GM13976 (cell line): ENCODE measurements at regions not wholly inside any gene's neighbourhood (a gene's known extent, or its start where the extent isn't known, plus 50 kb on each side); places are given as distances from the start of the nearest gene placed in this dataset.

Experiments
- DNase-seq: peaks from one replicate; pipeline ENCODE4 v3.0.0; 2012; ENCODE audit warnings: low spot score
- in situ Hi-C: fragments of 300-500 bp; cut with MboI; formaldehyde crosslinking; loops from one replicate; pipeline ENCODE4 v1.12.0; 2022; ENCODE audit warnings: low sequenced_read_pairs, mixed read lengths, inconsistent platforms; ENCODE audit not compliant: unreplicated experiment
- TF ChIP-seq, protein P1 (sequence below): IDR thresholded peaks from 2 replicates; pipeline ENCODE4 v1.5.1; 2012; ENCODE audit warnings: borderline replicate concordance, mild to moderate bottlenecking; ENCODE audit not compliant: insufficient read depth; ENCODE audit errors: extremely low read depth, missing control alignments, control extremely low read depth

DNA sequence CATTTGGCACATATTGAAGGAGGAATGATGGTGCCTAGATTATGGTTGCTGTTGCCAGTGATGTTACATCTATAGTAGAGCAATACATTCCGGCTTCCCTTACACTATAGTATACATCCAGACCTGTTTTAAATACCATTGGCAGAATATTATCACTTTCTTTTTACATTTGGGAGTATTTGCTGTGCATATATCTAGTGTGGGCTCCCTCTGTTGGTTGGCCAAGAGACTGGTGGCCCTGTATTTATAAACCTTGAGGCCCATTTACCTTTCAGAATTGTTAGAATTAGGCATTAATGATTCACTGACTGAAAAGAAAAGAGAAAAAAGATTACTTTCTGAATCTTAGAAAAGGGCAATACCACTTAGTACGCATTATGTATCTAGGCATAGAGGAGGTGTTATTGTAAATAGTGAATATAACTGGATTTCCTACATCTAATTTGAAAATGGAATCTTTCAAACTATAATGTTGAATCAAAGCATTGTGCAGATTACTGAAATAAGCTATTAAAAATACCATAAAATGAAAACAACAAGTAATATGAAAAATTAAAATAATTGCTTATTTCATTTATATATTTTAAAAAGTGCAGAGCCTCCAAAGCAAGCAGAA is 628.8 kb upstream of the MAN1A1 start:
- TF ChIP-seq, protein P1, sequence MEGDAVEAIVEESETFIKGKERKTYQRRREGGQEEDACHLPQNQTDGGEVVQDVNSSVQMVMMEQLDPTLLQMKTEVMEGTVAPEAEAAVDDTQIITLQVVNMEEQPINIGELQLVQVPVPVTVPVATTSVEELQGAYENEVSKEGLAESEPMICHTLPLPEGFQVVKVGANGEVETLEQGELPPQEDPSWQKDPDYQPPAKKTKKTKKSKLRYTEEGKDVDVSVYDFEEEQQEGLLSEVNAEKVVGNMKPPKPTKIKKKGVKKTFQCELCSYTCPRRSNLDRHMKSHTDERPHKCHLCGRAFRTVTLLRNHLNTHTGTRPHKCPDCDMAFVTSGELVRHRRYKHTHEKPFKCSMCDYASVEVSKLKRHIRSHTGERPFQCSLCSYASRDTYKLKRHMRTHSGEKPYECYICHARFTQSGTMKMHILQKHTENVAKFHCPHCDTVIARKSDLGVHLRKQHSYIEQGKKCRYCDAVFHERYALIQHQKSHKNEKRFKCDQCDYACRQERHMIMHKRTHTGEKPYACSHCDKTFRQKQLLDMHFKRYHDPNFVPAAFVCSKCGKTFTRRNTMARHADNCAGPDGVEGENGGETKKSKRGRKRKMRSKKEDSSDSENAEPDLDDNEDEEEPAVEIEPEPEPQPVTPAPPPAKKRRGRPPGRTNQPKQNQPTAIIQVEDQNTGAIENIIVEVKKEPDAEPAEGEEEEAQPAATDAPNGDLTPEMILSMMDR, result peak; percentile 33
- peak; percentile 13 for DNase-seq
- in situ Hi-C loops, result loop anchor here (25.0 kb wide), 1 partner anchor 841 kb away; no protein-coding TSS in a partner anchor

DNA sequence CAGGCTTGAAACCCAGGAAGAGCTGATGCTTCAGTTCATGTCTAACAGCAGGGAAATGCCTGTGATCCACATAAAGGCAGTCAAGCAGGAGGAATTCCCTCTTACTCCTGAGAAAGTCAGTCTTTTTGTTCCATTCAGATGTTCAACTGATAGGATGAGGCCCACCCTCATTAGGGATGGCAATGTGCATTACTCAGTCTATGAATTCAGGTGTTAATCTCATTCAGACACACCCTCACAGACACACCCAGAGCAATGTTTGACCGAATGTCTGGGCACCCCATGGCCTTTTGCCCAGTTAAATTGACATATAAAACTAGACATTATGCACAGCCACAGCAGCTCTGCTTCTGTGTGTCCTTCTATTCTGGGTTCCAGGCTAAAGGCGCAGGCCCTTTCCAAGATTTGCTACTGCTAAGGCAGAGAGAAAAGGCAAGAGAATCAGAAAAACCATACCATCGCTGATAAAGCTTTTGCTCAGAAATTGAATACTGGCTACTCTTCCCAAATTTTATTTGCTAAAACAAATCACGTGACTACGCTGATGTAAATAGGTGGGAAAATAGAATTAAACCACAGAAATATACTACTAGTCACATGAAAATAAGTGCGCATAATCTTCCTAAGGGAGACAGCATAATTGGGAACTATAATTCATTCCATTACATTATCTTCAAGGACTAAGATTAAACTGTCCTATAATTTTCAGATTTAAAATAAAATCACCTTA is 625.0 kb upstream of the MAN1A1 start:
- TF ChIP-seq, protein P1, result no peak
- no peak for DNase-seq
- in situ Hi-C loops, result loop anchor here (25.0 kb wide), 1 partner anchor 837 kb away; no protein-coding TSS in a partner anchor

DNA sequence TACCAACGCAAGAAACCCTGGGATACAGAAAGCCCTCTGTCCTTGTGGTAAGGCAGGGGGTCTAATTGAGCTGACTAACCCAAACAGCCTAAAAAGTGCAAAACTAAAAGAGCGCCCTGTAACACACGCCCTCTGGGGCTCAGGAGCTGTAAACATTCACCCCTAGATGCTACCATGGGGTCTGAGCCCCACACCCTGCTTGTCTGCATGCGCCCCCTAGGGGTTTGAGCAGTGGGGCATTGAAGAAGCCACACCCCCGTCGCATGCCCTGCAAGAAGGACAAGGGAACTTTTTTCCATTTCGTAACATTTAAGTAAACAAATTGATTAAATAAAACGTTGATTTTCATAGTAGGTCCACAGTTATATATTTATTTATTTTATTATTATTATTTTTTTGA is 616.9 kb upstream of the MAN1A1 start:
- in situ Hi-C loops, result no loop called here
- DNase-seq, result peak; percentile 12
- TF ChIP-seq, protein P1, result peak; percentile 48

DNA sequence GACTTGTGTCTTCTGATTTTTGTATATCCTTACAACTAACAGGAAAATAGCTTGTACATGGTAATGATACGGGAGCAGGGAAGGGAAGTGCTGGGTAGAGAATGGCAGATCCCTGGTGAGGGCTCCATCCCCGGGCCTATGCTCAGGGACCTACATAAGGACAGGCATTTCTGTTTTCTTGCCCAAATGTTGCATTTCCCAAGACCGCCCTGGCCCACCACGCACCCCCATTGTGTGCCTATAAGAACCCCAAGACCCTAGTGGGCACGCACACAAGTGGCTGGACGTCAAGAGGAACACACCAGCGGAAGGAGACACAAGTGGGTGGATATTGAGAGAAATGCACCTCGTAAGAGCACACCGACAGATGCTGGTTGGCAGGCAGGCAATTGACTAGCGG is 616.3 kb upstream of the MAN1A1 start:
- TF ChIP-seq, protein P1, result no peak
- DNase-seq, result no peak
- in situ Hi-C loops, result no loop called here

DNA sequence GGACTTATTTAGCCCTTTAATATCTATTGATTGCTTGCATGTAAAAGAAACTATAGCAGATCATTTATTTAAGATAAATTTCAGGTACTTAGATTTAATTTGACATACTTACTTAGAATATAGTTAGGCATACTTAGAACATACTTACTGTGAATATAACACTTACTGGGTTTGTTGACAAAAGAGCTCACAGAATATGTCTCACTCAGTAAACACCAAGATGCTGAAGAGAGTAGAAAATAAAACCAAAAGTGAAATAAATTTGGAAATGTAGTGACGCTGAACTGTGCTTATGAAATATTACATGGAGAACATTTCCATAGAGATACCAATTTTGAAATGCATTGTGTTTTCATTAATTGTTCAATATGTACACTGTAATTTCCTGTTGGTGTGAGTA is 615.4 kb upstream of the MAN1A1 start:
- no peak for DNase-seq
- in situ Hi-C loops, result no loop called here
- TF ChIP-seq, protein P1, result no peak

DNA sequence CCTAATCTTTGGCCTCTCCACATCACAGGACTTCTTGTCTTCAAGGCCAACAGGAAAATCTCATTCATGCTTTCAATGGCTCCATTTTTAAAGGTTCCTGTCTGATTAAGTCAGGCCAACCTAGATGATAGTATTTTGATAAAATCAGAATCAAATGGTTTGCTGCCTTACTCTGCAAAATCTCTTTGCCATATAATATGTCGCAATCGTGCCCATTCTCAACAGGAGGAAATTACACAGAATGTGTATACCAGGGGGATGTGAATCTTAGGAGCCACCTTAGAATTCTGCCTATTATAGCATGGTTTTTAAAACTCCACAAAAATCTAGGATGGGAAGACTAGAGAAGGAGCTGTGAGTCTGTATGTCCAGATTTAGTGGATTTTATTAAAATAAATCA is 612.9 kb upstream of the MAN1A1 start:
- in situ Hi-C loops, result no loop called here
- no peak for DNase-seq
- TF ChIP-seq, protein P1, result no peak
